H4 (cell line): ENCODE measurements at regions not wholly inside any gene's neighbourhood (a gene's known extent, or its start where the extent isn't known, plus 50 kb on each side); places are given as distances from the start of the nearest gene placed in this dataset.
A peak's percentile ranks its signal among the peaks of the same experiment; 100 is the strongest.

Source experiments
- DNase-seq: peaks from one replicate; pipeline ENCODE4 v3.0.0-alpha.2; 2015; ENCODE audit warnings: low spot score

GRCh38 chr1:25081496-25081895 is 150.8 kb downstream of the SYF2 start:
- DNase-seq: no peak

GRCh38 chr1:25080294-25081209 is 150.5 kb upstream of the RUNX3 start:
- peak; percentile 28 for DNase-seq

GRCh38 chr1:25079048-25079447 is 149.0 kb upstream of the RUNX3 start:
- no peak for DNase-seq

GRCh38 chr1:25074351-25075227 is 144.5 kb upstream of the RUNX3 start:
- no peak for DNase-seq

- DNase-seq: no peak
These were observed 143.7 kb upstream of the RUNX3 start for GRCh38 chr1:25073640-25074270.

DNA sequence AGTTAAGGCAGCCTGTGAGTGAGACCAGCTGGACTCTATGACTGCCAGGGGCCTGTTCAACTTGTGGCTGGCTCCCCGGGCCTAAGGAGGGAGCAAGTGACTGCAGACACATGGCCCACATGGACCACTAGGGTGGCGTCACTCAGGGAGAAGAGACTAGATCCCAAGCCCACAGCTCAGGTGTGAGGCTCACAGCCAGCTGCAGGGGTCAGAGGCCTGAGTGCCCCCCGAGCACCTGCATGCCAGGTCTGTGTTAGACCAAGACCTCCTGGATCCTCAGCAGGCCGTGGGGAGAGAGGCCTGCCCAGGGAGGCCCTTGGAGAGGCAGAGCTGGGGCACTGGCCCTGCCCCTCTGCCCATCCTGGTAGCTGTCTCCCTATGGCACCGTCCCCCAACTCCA is 142.4 kb upstream of the RUNX3 start:
- no peak for DNase-seq

DNA sequence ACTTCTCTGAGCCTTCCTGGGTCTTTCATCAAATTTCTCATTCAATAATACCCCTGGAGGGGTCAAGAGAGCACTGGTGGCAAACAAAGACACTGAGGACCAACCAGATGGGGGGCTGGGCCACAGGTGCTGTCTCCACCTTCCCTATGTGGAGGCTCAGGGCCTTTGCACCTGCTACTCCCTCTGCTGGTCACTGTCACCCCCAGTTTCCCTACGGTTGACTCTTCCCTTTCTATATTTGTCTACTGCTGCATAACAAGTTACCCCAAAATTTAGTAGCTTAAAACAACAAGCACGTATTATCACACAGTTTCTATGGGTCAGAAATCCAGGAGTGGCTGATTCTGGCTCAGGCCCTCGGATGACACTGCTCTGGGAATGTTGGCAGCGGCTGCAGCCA is 138.8 kb upstream of the RUNX3 start:
- DNase-seq: no peak

DNA sequence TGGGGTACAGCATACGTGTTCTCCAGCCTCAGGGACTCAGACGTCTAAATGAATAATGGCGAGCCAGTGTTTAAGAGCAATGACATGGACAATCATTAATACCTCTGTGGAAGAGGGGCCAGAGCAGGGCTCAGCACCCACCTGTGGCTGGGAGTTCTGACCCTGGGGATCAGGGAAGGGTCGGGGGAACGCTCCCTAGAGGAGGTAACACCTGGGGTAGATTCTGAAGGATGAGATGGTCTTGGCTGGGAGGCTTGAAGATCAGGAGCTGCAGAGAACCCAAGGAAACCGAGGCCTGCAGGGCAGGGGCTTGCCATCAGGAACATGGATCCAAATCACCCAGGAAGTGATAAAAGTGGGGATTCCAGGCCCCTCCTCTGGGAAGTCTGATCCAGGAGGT is 138.2 kb upstream of the RUNX3 start:
- no peak for DNase-seq

DNA sequence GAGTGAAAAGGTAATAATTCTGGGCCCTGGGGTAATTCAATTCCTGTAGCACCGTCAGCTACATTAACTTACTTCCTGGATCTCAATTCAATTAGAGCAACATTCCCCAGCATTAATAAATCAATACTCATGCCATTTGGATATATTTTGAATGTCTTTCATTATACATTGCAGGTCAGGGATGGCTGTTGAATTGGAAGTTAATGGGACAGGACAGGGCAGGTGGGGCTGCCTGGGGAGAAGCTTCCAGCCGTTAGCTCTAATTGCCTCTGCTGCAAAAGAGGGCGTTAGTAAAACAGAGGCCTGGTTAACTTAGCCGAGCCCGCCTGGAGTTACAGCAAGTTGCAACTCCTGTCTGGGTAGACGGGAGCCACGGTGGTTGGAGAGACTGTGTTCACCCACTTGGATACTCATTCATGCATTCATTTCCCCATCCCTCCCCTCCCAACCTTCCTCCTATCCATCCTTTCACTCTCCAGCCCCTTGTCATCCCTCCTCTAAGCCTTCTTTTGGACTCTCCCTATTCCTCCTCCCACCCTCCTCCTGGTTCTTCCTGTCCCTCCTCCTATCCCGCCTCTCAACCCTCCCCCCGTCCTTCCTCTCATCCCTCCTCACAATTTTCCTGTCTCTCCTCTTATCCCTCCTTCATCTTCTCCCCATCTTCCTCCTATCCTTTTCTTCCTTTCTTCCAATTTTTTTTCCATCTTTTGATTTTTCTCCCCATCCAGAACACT is 137.6 kb upstream of the RUNX3 start:
- no peak for DNase-seq

- DNase-seq: no peak
These were observed 136.8 kb upstream of the RUNX3 start for GRCh38 chr1:25066731-25067517.

GRCh38 chr1:25066256-25066655 is 136.2 kb upstream of the RUNX3 start:
- no peak for DNase-seq

- no peak for DNase-seq
These were observed 135.7 kb upstream of the RUNX3 start for GRCh38 chr1:25065795-25066238.

- DNase-seq: no peak
These were observed 135.2 kb upstream of the RUNX3 start for GRCh38 chr1:25065321-25065721.

DNA sequence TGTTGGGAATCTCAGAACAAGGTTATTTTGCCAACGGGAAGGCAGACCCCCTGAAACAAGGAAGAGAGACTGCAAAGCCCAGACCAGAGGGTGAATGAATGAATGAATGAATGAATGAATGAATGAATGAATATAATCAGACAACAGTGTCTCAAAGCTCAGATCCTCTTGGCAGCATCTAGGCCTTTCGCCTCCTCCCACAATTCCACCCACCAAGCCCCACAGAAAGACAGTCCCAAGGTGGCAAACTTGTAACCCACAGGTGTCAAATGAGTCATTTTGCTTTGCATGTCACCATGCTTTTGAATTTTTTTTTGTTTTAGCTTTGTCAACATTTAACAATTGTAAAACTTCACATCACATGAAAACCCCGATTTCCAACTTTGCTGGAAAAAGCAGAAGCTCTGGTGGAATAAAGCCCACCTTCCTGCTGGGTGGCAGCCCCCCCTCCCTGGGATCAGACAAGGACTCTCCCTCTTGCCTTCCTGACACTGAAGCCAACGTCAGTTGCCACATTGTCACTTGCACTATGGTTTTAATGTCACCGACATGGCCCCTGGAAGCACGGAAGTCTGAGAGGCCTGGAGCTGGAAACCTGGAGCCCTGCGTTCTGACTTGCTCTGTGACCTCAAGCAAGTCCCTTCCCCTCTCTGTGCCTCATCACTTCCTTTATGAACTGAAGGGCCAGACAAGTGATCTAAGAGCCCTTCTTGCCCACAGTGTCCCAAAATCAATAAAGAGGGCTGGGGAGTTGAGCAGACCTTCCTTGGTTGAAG is 134.6 kb upstream of the RUNX3 start:
- no peak for DNase-seq

DNA sequence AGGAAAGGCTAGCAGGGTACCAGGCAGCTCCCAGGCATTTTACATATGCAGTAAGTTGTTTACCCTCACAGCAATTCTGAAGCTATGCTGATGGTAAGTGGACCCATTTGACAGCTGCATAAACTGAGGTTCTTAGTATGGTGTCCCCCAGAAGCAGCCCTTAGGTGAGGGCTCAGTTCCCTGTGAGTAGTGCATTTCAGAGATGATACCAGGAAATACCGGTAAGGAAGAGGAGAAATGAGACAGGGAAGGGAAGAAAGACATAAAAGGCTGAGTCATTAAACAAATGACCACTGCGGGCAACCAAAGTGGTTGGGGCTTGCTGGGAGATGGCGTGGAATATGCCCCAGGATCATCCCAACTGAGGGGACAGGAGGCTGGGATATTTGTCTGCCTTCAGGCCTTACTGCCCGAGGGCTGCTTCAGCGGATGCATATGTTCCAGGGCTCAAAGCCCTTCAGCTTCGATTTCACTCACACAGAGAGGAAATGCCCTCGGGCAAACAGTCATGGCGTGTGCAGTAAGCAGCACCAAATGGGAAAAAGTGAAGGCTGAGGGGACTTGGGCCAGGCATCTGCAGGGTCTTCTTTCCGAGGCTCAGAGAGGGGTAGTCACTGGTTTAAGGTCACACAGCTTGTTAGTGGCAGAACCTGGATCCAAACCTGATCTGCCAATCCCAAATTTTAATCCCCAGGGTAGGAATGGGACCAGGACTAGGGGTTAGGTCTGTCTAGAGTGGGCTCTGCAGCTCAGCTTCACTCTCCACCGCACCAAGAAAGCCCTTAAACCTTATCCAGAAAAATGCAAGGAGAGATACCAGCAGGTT is 133.7 kb upstream of the RUNX3 start:
- DNase-seq: no peak

DNA sequence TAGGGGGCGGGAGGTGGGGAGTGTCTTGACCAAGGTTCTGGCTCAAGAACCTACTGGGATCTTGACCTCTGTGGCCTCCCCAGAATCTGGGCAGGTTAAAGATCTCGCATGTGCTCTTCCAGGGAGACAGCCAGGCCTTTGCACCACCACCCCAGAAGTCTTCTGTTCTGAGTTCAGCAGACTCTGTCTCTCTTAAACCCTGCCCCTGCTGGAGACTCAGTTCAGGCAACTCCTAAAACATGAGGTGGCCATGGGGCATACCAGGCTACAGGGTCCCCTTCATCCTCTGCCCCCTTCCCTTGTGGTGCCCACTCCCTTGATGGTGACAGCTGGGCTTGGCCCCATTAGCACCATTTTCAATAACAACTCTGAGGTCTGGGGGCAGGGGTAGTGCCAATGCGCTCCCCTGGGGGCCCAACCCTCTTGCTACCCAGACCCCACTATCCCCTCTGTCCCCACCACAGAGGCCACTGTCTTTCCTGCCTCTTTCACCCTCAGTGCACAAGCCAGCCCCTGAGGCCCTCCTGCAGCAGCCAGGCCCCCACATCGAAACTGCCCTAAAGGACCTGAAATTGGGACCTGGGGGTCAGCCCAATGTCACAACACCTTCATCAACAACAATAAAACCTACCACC is 132.7 kb upstream of the RUNX3 start:
- no peak for DNase-seq

- DNase-seq: no peak
These were observed 131.4 kb upstream of the RUNX3 start for GRCh38 chr1:25061261-25061995.

DNA sequence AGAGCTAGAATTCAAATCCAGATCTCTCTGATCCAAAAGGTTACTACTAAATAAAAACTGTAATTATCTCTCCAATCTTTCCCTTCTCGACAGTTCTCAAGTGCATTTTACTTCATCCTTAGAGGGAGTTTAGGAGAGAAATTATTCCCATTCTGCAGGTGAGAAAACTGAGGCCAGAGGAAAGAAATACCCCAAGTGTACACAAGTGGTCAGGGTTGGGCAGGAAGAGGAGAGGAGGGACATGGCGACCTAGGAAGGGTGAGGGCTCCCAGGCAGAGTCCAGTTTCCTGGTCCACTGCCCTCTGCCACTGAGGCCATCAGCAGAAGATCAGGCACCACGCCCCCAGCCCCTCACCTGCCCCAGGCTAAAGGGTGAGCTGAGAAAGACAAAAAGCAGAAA is 127.1 kb upstream of the RUNX3 start:
- no peak for DNase-seq
